Fibroblast of pulmonary artery (primary cell): ENCODE measurements at regions not wholly inside any gene's neighbourhood (a gene's known extent, or its start where the extent isn't known, plus 50 kb on each side); places are given as distances from the start of the nearest gene placed in this dataset.

Experiments
- DNase-seq: peaks from one replicate; pipeline ENCODE4 v3.0.0-alpha.2; 2010; ENCODE audit warnings: low read depth
- H3K4me3 ChIP-seq: replicated peaks from 2 replicates; pipeline ENCODE4 v1.5.1; 2011; ENCODE audit warnings: low read depth, mild to moderate bottlenecking, control low read depth, low read length, moderate library complexity
- CTCF ChIP-seq: IDR thresholded peaks from 2 replicates; pipeline ENCODE4 v1.5.1; 2011; ENCODE audit warnings: mild to moderate bottlenecking, control low read depth, low read length, inconsistent platforms; ENCODE audit errors: missing control alignments

GRCh38 chr18:60925892-60926291, 407.3 kb upstream of the CDH20 start:
- TF ChIP-seq CTCF = no peak
- H3K4me3 ChIP-seq = no peak overlapping the region
- DNase-seq = no peak

GRCh38 chr18:60929966-60930365, 403.3 kb upstream of the CDH20 start:
- DNase-seq = no peak
- no peak for TF ChIP-seq CTCF
- no peak overlapping the region for H3K4me3 ChIP-seq

GRCh38 chr18:60935041-60935910, 398.0 kb upstream of the CDH20 start:
- TF ChIP-seq CTCF = no peak
- DNase-seq = no peak
- H3K4me3 ChIP-seq = no peak overlapping the region

- peak; percentile 23 for DNase-seq
- H3K4me3 ChIP-seq = no peak overlapping the region
- TF ChIP-seq CTCF = no peak
These were observed 397.1 kb upstream of the CDH20 start for GRCh38 chr18:60936101-60936500.

GRCh38 chr18:60943297-60943696, 389.9 kb upstream of the CDH20 start:
- DNase-seq = no peak
- no peak overlapping the region for H3K4me3 ChIP-seq
- TF ChIP-seq CTCF = no peak

GRCh38 chr18:60950634-60951033, 382.6 kb upstream of the CDH20 start:
- no peak for TF ChIP-seq CTCF
- no peak overlapping the region for H3K4me3 ChIP-seq
- no peak for DNase-seq

GRCh38 chr18:60951091-60951490, 382.1 kb upstream of the CDH20 start:
- DNase-seq = no peak
- H3K4me3 ChIP-seq = no peak overlapping the region
- no peak for TF ChIP-seq CTCF
